GM18907 (cell line): ENCODE measurements at regions not wholly inside any gene's neighbourhood (a gene's known extent, or its start where the extent isn't known, plus 50 kb on each side); places are given as distances from the start of the nearest gene placed in this dataset.

Experiments
- ATAC-seq: cut with Tn5 transposase; IDR thresholded peaks from one replicate; pipeline ENCODE4 v1.9.1; 2021; ENCODE audit warnings: mild to moderate bottlenecking, moderate library complexity; ENCODE audit not compliant: unreplicated experiment

GRCh38 chr6:147900247-147900830 is 391.8 kb downstream of the SAMD5 start:
- ATAC-seq, result no peak

GRCh38 chr6:147903321-147903720 is 394.8 kb downstream of the SAMD5 start:
- ATAC-seq, result no peak

GRCh38 chr6:147903931-147904330 is 395.4 kb downstream of the SAMD5 start:
- no peak for ATAC-seq

- no peak for ATAC-seq
These were observed 395.9 kb downstream of the SAMD5 start for GRCh38 chr6:147904416-147904815.

- no peak for ATAC-seq
These were observed 397.2 kb downstream of the SAMD5 start for GRCh38 chr6:147905711-147906110.

GRCh38 chr6:147906361-147906760 is 397.9 kb downstream of the SAMD5 start:
- ATAC-seq, result no peak

GRCh38 chr6:147909640-147910039 is 401.1 kb downstream of the SAMD5 start:
- ATAC-seq, result no peak

GRCh38 chr6:147910281-147910680 is 401.8 kb downstream of the SAMD5 start:
- no peak for ATAC-seq

GRCh38 chr6:147911057-147911456 is 402.6 kb downstream of the SAMD5 start:
- ATAC-seq, result no peak

- ATAC-seq, result no peak
These were observed 403.2 kb downstream of the SAMD5 start for GRCh38 chr6:147911686-147912085.

- no peak for ATAC-seq
These were observed 414.3 kb downstream of the SAMD5 start for GRCh38 chr6:147922799-147923198.

- no peak for ATAC-seq
These were observed 416.1 kb downstream of the SAMD5 start for GRCh38 chr6:147924598-147924997.

- ATAC-seq, result no peak
These were observed 416.8 kb upstream of the SASH1 start for GRCh38 chr6:147925826-147926225.

- no peak for ATAC-seq
These were observed 411.9 kb upstream of the SASH1 start for GRCh38 chr6:147930745-147931144.

- ATAC-seq, result no peak
These were observed 409.4 kb upstream of the SASH1 start for GRCh38 chr6:147933224-147933623.

- ATAC-seq, result no peak
These were observed 407.0 kb upstream of the SASH1 start for GRCh38 chr6:147935656-147936055.

- no peak for ATAC-seq
These were observed 405.8 kb upstream of the SASH1 start for GRCh38 chr6:147936703-147937470.

GRCh38 chr6:147941143-147941542 is 401.5 kb upstream of the SASH1 start:
- ATAC-seq, result no peak

- ATAC-seq, result no peak
These were observed 400.3 kb upstream of the SASH1 start for GRCh38 chr6:147942363-147942762.

GRCh38 chr6:147944122-147944521 is 398.5 kb upstream of the SASH1 start:
- ATAC-seq, result no peak

GRCh38 chr6:147947521-147947920 is 395.1 kb upstream of the SASH1 start:
- no peak for ATAC-seq

- ATAC-seq, result no peak
These were observed 392.5 kb upstream of the SASH1 start for GRCh38 chr6:147949981-147950622.
